ENCODE measurements at regions not wholly inside any gene's neighbourhood (a gene's known extent, or its start where the extent isn't known, plus 50 kb on each side); places are given as distances from the start of the nearest gene placed in this dataset.

- TF ChIP-seq SMAD3 (CRISPR knock-in tag; IDR thresholded peaks at IDR 0.05; ENCODE audit: borderline replicate concordance) = no peak
- TF ChIP-seq ZNF219 (CRISPR knock-in tag; IDR thresholded peaks at IDR 0.05; ENCODE audit: borderline replicate concordance) = no peak
- no peak for TF ChIP-seq NR1H2 (CRISPR knock-in tag; IDR thresholded peaks at IDR 0.05)
Measured at GRCh38 chr20:63124782-63125580, 91.0 kb downstream of the YTHDF1 start (continued).

- no peaks in the 10 kb centered on the region for H3K9me3 Mint-ChIP-seq
- 0 out of 2 replicates have a peak overlapping the region, but pooled peaks have one; percentile 45 for H3K27ac Mint-ChIP-seq
- ChIA-PET POLR2A (no interaction called here), CTCF (no interaction called here)
- peak; percentile 5 for DNase-seq (ENCODE audit: low spot score)
- no peaks in the 10 kb centered on the region for H3K36me3 Mint-ChIP-seq
- H3K4me3 Mint-ChIP-seq = no peak overlapping the region
- no peaks in the 10 kb centered on the region for H3K4me1 Mint-ChIP-seq
- ATAC-seq = no peak
- H3K27me3 Mint-ChIP-seq (ENCODE audit: low read depth) = no peaks in the 10 kb centered on the region
- TF ChIP-seq ZMAT4 (CRISPR knock-in tag; IDR thresholded peaks at IDR 0.05) = no peak
Measured at GRCh38 chr20:63124092-63124781, 91.7 kb downstream of the YTHDF1 start.

- no peak overlapping the region for H3K27ac Mint-ChIP-seq
- H3K4me3 Mint-ChIP-seq = no peak overlapping the region
- TF ChIP-seq ZMAT4 (CRISPR knock-in tag; IDR thresholded peaks at IDR 0.05) (no peak), RELA (CRISPR knock-in tag; IDR thresholded peaks at IDR 0.05; ENCODE audit: borderline replicate concordance) (no peak), HMGXB4 (CRISPR knock-in tag; IDR thresholded peaks at IDR 0.05) (no peak), ZNF121 (CRISPR knock-in tag; IDR thresholded peaks at IDR 0.05) (no peak), PRDM15 (CRISPR knock-in tag; IDR thresholded peaks at IDR 0.05) (no peak), ZNF281 (CRISPR knock-in tag; IDR thresholded peaks at IDR 0.05) (no peak), CREB1 (CRISPR knock-in tag; IDR thresholded peaks at IDR 0.05) (no peak), CDX4 (CRISPR knock-in tag; IDR thresholded peaks at IDR 0.05; ENCODE audit: borderline replicate concordance) (no peak)
- ATAC-seq (no peak), DNase-seq (ENCODE audit: low spot score) (peak; percentile 3)
- CTCF ChIA-PET = no interaction called here
- no peaks in the 10 kb centered on the region for H3K4me1 Mint-ChIP-seq
- no peaks in the 10 kb centered on the region for H3K9me3 Mint-ChIP-seq
- POLR2A ChIA-PET = no interaction called here
- no peaks in the 10 kb centered on the region for H3K27me3 Mint-ChIP-seq (ENCODE audit: low read depth)
- H3K36me3 Mint-ChIP-seq = no peaks in the 10 kb centered on the region
Measured at GRCh38 chr20:63123331-63123741, 92.6 kb downstream of the YTHDF1 start.

Data from WTC11 (cell line).